ENCODE measurements at regions not wholly inside any gene's neighbourhood (a gene's known extent, or its start where the extent isn't known, plus 50 kb on each side); places are given as distances from the start of the nearest gene placed in this dataset.

GRCh38 chr11:122343210-122343609 lies 227.2 kb upstream of the BLID start:
- H3K27me3 ChIP-seq: no peaks in the 10 kb centered on the region
- DNase-seq (ENCODE audit: extremely low spot score in 2 of 2): no peak
- H3K4me3 ChIP-seq: no peak overlapping the region
- intact Hi-C loops (cut with DNase I): no loop called here
- H3K27ac ChIP-seq: peak overlapping the region; percentile 6
- no peaks in the 10 kb centered on the region for H3K9me3 ChIP-seq
- peaks cover 19% of the 10 kb centered on the region for H3K4me1 ChIP-seq
- TF ChIP-seq POLR2A (IDR thresholded peaks at IDR 0.05) (no peak), POLR2AphosphoS5 (IDR thresholded peaks at IDR 0.05; ENCODE audit: insufficient read depth in 1 of 2, low read depth in 1 of 2) (no peak)
- TF ChIP-seq, protein P1, sequence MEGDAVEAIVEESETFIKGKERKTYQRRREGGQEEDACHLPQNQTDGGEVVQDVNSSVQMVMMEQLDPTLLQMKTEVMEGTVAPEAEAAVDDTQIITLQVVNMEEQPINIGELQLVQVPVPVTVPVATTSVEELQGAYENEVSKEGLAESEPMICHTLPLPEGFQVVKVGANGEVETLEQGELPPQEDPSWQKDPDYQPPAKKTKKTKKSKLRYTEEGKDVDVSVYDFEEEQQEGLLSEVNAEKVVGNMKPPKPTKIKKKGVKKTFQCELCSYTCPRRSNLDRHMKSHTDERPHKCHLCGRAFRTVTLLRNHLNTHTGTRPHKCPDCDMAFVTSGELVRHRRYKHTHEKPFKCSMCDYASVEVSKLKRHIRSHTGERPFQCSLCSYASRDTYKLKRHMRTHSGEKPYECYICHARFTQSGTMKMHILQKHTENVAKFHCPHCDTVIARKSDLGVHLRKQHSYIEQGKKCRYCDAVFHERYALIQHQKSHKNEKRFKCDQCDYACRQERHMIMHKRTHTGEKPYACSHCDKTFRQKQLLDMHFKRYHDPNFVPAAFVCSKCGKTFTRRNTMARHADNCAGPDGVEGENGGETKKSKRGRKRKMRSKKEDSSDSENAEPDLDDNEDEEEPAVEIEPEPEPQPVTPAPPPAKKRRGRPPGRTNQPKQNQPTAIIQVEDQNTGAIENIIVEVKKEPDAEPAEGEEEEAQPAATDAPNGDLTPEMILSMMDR (IDR thresholded peaks at IDR 0.05): no peak
- H3K36me3 ChIP-seq: no peaks in the 10 kb centered on the region

DNA sequence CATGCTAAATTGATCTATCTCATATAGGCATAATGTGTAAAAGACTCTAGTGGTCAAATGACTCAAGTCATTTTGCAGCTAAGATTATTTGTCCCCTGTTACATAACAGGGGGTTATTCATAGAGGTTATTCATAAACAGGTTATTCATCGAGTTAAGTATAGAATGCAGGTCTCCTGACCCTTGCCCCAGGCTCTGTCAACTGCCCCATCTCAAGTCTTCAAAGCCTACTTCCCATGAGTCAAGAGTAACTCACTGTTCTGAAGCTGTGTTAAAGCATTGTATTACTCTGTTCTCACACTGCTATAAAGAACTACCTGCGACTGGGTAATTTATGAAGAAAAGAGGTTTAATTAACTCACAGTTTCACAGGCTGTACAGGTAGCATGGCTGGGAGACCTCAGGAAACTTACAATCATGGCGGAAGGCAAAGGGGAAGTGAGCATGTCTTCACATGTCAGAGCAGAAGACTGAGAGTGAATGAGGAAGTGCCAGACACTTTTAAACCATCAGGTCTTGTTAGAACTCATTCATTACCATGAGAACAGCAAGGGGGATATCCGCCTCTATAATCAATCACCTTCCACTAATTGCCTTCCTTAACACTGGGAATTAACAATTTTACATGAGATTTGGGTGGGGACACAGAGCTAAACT lies 226.2 kb upstream of the BLID start:
- Histone ChIP-seq H3K27ac (no peak overlapping the region), H3K36me3 (no peaks in the 10 kb centered on the region), H3K4me3 (no peak overlapping the region), H3K27me3 (no peaks in the 10 kb centered on the region), H3K4me1 (peaks cover 19% of the 10 kb centered on the region), H3K9me3 (no peaks in the 10 kb centered on the region)
- intact Hi-C loops (cut with DNase I): no loop called here
- no peak for DNase-seq (ENCODE audit: extremely low spot score in 2 of 2)
- TF ChIP-seq POLR2AphosphoS5 (IDR thresholded peaks at IDR 0.05; ENCODE audit: insufficient read depth in 1 of 2, low read depth in 1 of 2) (no peak), POLR2A (IDR thresholded peaks at IDR 0.05) (no peak)
- TF ChIP-seq, protein P1 (IDR thresholded peaks at IDR 0.05): no peak

DNA sequence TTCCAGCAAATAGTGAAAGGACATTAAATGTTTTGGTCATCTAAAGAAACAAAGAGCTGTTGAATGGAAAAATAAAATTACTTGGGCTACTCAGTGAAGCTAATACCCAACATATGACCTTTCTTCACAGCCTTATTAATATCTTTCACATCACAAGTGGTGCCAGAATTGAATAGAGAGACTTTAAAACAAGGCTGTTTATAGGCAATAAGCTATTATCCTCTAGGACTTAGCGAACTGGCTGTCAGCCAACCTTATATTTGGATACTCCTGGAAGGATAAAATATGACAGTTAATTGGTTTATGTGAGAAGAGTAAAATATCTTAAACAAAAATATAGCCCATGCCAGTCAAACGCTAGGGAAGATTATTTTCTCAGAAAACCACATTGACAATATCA lies 225.5 kb upstream of the BLID start:
- Histone ChIP-seq H3K4me1 (peaks cover 19% of the 10 kb centered on the region), H3K27me3 (no peaks in the 10 kb centered on the region), H3K9me3 (no peaks in the 10 kb centered on the region), H3K27ac (no peak overlapping the region), H3K36me3 (no peaks in the 10 kb centered on the region), H3K4me3 (no peak overlapping the region)
- DNase-seq (ENCODE audit: extremely low spot score in 2 of 2): no peak
- TF ChIP-seq POLR2AphosphoS5 (IDR thresholded peaks at IDR 0.05; ENCODE audit: insufficient read depth in 1 of 2, low read depth in 1 of 2): no peak
- TF ChIP-seq POLR2A (IDR thresholded peaks at IDR 0.05): no peak
- TF ChIP-seq, protein P1 (IDR thresholded peaks at IDR 0.05): no peak
- intact Hi-C loops (cut with DNase I): no loop called here

GRCh38 chr11:122340607-122341290 lies 224.7 kb upstream of the BLID start:
- Histone ChIP-seq H3K27me3 (no peaks in the 10 kb centered on the region), H3K36me3 (no peaks in the 10 kb centered on the region), H3K4me3 (no peak overlapping the region), H3K27ac (peak overlapping the region; percentile 21), H3K4me1 (peaks cover 19% of the 10 kb centered on the region), H3K9me3 (no peaks in the 10 kb centered on the region)
- intact Hi-C loops (cut with DNase I): no loop called here
- no peak for TF ChIP-seq POLR2A (IDR thresholded peaks at IDR 0.05)
- no peak for TF ChIP-seq POLR2AphosphoS5 (IDR thresholded peaks at IDR 0.05; ENCODE audit: insufficient read depth in 1 of 2, low read depth in 1 of 2)
- TF ChIP-seq, protein P1 (IDR thresholded peaks at IDR 0.05): no peak
- DNase-seq (ENCODE audit: extremely low spot score in 2 of 2): no peak

DNA sequence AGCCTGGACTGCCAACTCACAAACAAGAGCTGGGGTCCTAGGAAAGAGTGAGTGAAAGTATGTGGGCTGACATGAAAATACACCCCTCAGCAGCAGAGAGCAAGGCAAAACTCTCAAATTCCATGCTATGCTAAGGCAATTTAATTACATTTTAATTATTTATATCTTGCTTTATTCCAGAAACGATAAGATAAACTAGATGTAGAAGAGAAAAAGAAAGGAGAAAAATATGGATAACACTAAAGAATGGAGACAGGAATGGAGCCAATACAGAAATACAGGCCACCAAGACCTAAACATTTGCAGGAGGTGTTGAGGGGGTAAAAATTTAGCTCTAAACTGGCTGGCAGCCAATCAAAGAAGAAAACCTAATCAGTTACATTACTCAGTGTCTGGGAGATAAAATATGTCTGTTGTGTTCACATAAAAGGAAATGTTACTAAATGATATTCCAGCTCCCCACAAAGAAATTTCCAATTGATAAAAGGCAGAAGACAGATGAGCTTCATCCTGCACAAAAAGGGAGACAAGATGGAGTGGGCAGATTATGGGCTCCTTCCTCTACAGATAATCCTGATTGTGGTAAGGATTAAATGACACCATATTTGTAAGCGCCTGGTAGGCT lies 223.5 kb upstream of the BLID start:
- Histone ChIP-seq H3K27ac (no peak overlapping the region), H3K9me3 (no peaks in the 10 kb centered on the region), H3K27me3 (no peaks in the 10 kb centered on the region), H3K4me1 (peaks cover 18% of the 10 kb centered on the region), H3K36me3 (no peaks in the 10 kb centered on the region), H3K4me3 (no peak overlapping the region)
- no peak for TF ChIP-seq POLR2A (IDR thresholded peaks at IDR 0.05)
- TF ChIP-seq, protein P1 (IDR thresholded peaks at IDR 0.05): no peak
- TF ChIP-seq POLR2AphosphoS5 (IDR thresholded peaks at IDR 0.05; ENCODE audit: insufficient read depth in 1 of 2, low read depth in 1 of 2): no peak
- intact Hi-C loops (cut with DNase I): no loop called here
- no peak for DNase-seq (ENCODE audit: extremely low spot score in 2 of 2)

Data from vagina (tissue), 2 donors.